Type B pancreatic cell (in vitro differentiated cells): ENCODE measurements at regions not wholly inside any gene's neighbourhood (a gene's known extent, or its start where the extent isn't known, plus 50 kb on each side); places are given as distances from the start of the nearest gene placed in this dataset.

Source experiments
- DNase-seq: peaks from one replicate; pipeline ENCODE4 v3.0.0; 2021; ENCODE audit warnings: mixed read lengths; ENCODE audit not compliant: unreplicated experiment; ENCODE audit errors: extremely low spot score
- H3K27ac Mint-ChIP-seq: 2 replicates; pipeline ENCODE4 v1.8.0; 2021; ENCODE audit warnings: mild to moderate bottlenecking, mixed read lengths
- H3K27me3 Mint-ChIP-seq: 2 replicates; pipeline ENCODE4 v1.8.0; 2021; ENCODE audit warnings: mixed read lengths
- H3K36me3 Mint-ChIP-seq: 2 replicates; pipeline ENCODE4 v1.8.0; 2021; ENCODE audit warnings: mixed read lengths
- H3K4me1 Mint-ChIP-seq: one replicate; pipeline ENCODE4 v1.8.0; 2021; ENCODE audit warnings: mixed read lengths; ENCODE audit not compliant: unreplicated experiment
- H3K4me3 Mint-ChIP-seq: 2 replicates; pipeline ENCODE4 v1.8.0; 2021; ENCODE audit warnings: mild to moderate bottlenecking, mixed read lengths
- H3K9me3 Mint-ChIP-seq: 2 replicates; pipeline ENCODE4 v1.8.0; 2021; ENCODE audit warnings: mixed read lengths
- TF ChIP-seq, protein P1 (sequence below): fragments of 200-600 bp; sonication (generic); conservative IDR thresholded peaks from 2 replicates; pipeline ENCODE4 v1.5.0; 2021; ENCODE audit warnings: antibody characterized with exemption, mild to moderate bottlenecking

DNA sequence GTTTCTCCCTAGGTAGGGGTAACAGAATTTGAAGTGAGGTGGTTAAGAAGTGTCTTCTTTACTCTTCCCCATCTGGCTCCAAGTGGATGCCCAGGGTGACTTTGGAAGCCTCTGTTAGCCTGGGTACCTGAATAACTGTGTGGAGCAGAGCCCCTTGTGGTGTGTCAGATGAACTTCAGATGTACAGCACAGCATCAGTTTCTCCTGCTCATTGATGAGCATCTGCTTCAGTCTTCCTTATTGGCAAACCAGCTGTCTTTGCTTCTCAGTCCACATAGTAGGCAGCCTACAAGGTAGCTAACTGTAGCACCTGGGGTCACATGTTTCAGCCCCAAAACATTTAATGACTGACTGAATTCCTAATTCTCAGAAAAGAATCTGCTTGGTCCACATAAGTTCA is 56.2 kb upstream of the ATP8B1 start:
- H3K9me3 Mint-ChIP-seq: no peaks in the 10 kb centered on the region
- peaks cover 5% of the 10 kb centered on the region for H3K27me3 Mint-ChIP-seq
- H3K4me1 Mint-ChIP-seq: no peaks in the 10 kb centered on the region
- DNase-seq: no peak
- H3K4me3 Mint-ChIP-seq: no peak overlapping the region
- TF ChIP-seq, protein P1, sequence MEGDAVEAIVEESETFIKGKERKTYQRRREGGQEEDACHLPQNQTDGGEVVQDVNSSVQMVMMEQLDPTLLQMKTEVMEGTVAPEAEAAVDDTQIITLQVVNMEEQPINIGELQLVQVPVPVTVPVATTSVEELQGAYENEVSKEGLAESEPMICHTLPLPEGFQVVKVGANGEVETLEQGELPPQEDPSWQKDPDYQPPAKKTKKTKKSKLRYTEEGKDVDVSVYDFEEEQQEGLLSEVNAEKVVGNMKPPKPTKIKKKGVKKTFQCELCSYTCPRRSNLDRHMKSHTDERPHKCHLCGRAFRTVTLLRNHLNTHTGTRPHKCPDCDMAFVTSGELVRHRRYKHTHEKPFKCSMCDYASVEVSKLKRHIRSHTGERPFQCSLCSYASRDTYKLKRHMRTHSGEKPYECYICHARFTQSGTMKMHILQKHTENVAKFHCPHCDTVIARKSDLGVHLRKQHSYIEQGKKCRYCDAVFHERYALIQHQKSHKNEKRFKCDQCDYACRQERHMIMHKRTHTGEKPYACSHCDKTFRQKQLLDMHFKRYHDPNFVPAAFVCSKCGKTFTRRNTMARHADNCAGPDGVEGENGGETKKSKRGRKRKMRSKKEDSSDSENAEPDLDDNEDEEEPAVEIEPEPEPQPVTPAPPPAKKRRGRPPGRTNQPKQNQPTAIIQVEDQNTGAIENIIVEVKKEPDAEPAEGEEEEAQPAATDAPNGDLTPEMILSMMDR: peak; percentile 59
- no peak overlapping the region for H3K27ac Mint-ChIP-seq
- H3K36me3 Mint-ChIP-seq: no peaks in the 10 kb centered on the region

DNA sequence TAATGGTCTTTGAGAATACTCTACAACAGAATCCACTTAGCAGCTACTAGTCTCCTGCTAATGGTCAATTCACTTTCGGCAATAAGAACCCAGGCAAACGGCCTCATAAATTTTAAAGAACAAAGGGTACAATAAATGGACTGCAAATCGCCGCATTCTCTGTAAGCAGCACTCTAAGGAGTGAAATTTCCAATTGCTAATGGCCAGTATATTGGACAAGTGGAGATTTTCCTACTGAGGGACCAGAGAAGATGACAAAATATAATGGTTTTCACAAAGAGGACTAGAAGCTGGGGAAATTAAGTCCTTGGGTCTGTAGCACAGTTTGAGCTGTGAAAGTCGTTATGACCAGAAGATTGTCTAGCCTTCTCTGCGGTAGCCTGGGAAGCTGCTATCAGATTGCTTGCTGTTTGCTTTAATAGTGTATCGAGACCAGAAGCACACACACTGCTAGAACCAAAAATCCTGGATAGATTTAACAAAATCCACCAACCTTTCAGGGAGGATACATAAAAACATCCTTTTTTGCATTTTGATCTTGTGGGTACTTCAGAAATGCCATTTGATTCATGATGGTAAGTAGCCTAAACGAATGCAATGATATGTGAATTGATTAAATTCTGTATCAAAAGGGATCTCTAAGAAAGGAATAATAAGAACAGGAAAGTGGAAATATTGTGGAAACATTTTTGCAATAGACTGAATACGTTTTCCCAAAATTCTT is 53.6 kb upstream of the ATP8B1 start:
- Mint-ChIP-seq H3K4me3 (no peak overlapping the region), H3K9me3 (no peaks in the 10 kb centered on the region), H3K36me3 (no peaks in the 10 kb centered on the region), H3K27ac (no peak overlapping the region), H3K4me1 (no peaks in the 10 kb centered on the region), H3K27me3 (peaks cover 5% of the 10 kb centered on the region)
- DNase-seq: no peak
- TF ChIP-seq, protein P1: no peak

DNA sequence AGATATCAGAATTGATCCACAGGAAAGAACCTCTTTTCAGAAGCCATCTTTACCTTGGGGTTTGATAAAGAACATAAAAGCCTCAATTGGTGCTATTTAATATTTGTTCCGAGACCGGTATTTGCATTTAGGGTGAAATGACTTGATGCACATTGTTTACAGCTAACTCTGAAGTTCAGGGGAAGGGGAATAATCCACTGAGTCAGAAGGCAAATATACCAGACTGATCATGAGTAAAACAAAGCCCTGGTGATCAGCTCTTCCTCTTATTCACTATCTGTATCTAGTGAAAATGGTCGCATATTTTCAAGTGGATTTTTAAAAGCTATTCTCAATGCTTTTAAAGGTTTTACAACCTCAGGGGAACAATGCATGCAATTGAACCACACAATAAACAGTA is 53.0 kb upstream of the ATP8B1 start:
- Mint-ChIP-seq H3K9me3 (no peaks in the 10 kb centered on the region), H3K36me3 (no peaks in the 10 kb centered on the region), H3K4me1 (no peaks in the 10 kb centered on the region), H3K27me3 (peaks cover 5% of the 10 kb centered on the region), H3K4me3 (no peak overlapping the region), H3K27ac (no peak overlapping the region)
- TF ChIP-seq, protein P1: no peak
- no peak for DNase-seq

DNA sequence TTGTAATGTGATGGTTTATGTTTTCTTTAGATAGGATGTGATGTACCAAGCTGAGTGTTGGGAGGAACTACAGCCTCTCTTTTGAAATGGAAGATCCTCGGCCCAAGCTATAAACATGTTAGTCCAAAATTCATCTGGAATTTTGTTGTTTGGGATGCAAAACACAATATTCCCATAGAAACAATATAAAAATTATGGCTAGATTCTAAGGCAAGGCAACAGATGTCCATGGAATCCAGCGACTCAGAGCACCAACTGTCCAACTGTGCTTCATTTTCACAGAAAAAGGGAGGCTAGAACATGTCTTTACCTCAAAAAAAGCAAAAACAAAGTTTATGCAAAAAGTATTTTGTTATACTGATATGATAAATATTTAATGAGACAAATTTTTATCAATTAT is 52.4 kb upstream of the ATP8B1 start:
- no peak for DNase-seq
- Mint-ChIP-seq H3K36me3 (no peaks in the 10 kb centered on the region), H3K27me3 (peaks cover 5% of the 10 kb centered on the region), H3K9me3 (no peaks in the 10 kb centered on the region), H3K4me3 (no peak overlapping the region), H3K4me1 (no peaks in the 10 kb centered on the region), H3K27ac (no peak overlapping the region)
- TF ChIP-seq, protein P1: no peak

DNA sequence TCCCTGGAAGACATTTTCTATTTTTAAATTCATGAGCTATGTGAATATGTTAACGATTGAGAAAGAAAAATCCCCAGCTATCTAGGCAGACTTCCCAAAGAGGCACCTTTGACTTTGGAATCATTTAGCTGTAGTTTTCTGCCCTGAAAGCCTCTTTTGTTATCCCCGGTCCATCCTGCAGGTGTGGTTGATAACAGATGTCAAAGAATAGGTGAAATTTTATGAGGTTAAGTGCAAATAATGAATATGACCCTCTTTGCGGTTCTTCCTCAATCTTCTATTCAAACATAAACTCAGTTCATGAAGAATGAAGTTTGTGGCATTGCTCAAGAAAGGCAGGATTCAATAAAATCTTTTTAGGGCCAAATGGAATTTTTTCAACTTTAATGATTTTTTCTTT is 51.6 kb upstream of the ATP8B1 start:
- H3K27me3 Mint-ChIP-seq: peaks cover 5% of the 10 kb centered on the region
- H3K27ac Mint-ChIP-seq: no peak overlapping the region
- TF ChIP-seq, protein P1: no peak
- H3K36me3 Mint-ChIP-seq: no peaks in the 10 kb centered on the region
- no peaks in the 10 kb centered on the region for H3K4me1 Mint-ChIP-seq
- H3K4me3 Mint-ChIP-seq: no peak overlapping the region
- H3K9me3 Mint-ChIP-seq: no peaks in the 10 kb centered on the region
- no peak for DNase-seq
